H1 (cell line): ENCODE measurements at regions not wholly inside any gene's neighbourhood (a gene's known extent, or its start where the extent isn't known, plus 50 kb on each side); places are given as distances from the start of the nearest gene placed in this dataset.

ENCODE experiments used
- CTCF ChIA-PET: fragments of 300-600 bp; sonication (Branson Sonifier 250); formaldehyde crosslinking; loops from one replicate; lab custom pipeline; 2021; ENCODE audit not compliant: partially characterized antibody; lab: Charles Lee
- POLR2A ChIA-PET: fragments of 300-600 bp; sonication (Branson Sonifier 250); formaldehyde crosslinking; loops from one replicate; lab custom pipeline; 2021; ENCODE audit warnings: inconsistent platforms; ENCODE audit not compliant: partially characterized antibody; lab: Charles Lee
- DNase-seq, 2 experiments: peaks; one replicate each; pipeline versions ENCODE4 v3.0.0 to v3.0.0-alpha.2; 2010 to 2022; ENCODE audit warnings: low spot score in 2 of 2, low read depth in 1 of 2, mixed read lengths in 1 of 2
- FAIRE-seq: peaks from 2 replicates; lab custom pipeline; 2011; peaks lifted over from hg19 to GRCh38; lab: Jason Lieb, UNC
- H2AFZ ChIP-seq: 2 replicates; pipeline ENCODE4 v1.8.1; 2012; ENCODE audit warnings: low read length, inconsistent platforms
- H2AK5ac ChIP-seq: 2 replicates; pipeline ENCODE4 v1.6.1; 2013; ENCODE audit warnings: low read depth, low read length
- H2BK120ac ChIP-seq: replicated peaks from 2 replicates; pipeline ENCODE3; 2013; ENCODE audit warnings: low read depth, low read length, inconsistent platforms
- H2BK12ac ChIP-seq: 2 replicates; pipeline ENCODE4 v1.6.1; 2013; ENCODE audit warnings: low read depth, low read length
- H2BK15ac ChIP-seq: 2 replicates; pipeline ENCODE4 v1.6.1; 2013; ENCODE audit warnings: low read length
- H2BK20ac ChIP-seq: 2 replicates; pipeline ENCODE4 v1.6.1; 2013; ENCODE audit warnings: low read length
- H2BK5ac ChIP-seq: 2 replicates; pipeline ENCODE4 v1.6.1; 2013; ENCODE audit warnings: low read depth, low read length
- H3K14ac ChIP-seq: 2 replicates; pipeline ENCODE4 v1.6.1; 2013; ENCODE audit warnings: inconsistent platforms; ENCODE audit not compliant: insufficient read length
- H3K18ac ChIP-seq: 2 replicates; pipeline ENCODE4 v1.6.1; 2013; ENCODE audit warnings: low read length; ENCODE audit errors: extremely low read depth
- H3K23ac ChIP-seq: 2 replicates; pipeline ENCODE4 v1.6.1; 2013; ENCODE audit warnings: inconsistent platforms; ENCODE audit not compliant: insufficient read length
- H3K23me2 ChIP-seq: 2 replicates; pipeline ENCODE4 v1.6.1; 2013; ENCODE audit warnings: low read depth, low read length
- H3K27ac ChIP-seq: 2 replicates; pipeline ENCODE4 v1.6.1; 2011; ENCODE audit warnings: low read depth, low read length, inconsistent platforms
- H3K27me3 ChIP-seq, 4 experiments: replicated peaks in 1 of 4; 1 replicate in 1 of 4; 2 replicates in 3 of 4; pipeline versions ENCODE4 v1.6.1 to v1.8.1; 2011 to 2013; ENCODE audit warnings: low read length in 3 of 4, mild to moderate bottlenecking in 3 of 4, inconsistent platforms in 2 of 4, mixed read lengths in 2 of 4, moderate library complexity in 1 of 4; ENCODE audit not compliant: control insufficient read depth in 3 of 4, insufficient read depth in 3 of 4; ENCODE audit errors: extremely low read depth in 1 of 4
- H3K36me3 ChIP-seq, 4 experiments: 2 replicates each; pipeline versions ENCODE4 v1.6.1 to v1.8.1; 2011 to 2013; ENCODE audit warnings: mild to moderate bottlenecking in 4 of 4, low read length in 3 of 4, moderate library complexity in 2 of 4, control low read depth in 1 of 4, inconsistent platforms in 1 of 4; ENCODE audit not compliant: insufficient read depth in 4 of 4, control insufficient read depth in 2 of 4
- H3K4ac ChIP-seq: replicated peaks from 2 replicates; pipeline ENCODE3; 2013; ENCODE audit warnings: low read length, low read depth, mixed read lengths, inconsistent platforms; ENCODE audit not compliant: insufficient read length
- H3K4me1 ChIP-seq, 4 experiments: replicated peaks in 1 of 4; 1 replicate in 1 of 4; 2 replicates in 3 of 4; pipeline versions ENCODE4 v1.6.1 to v1.8.1; 2011 to 2013; ENCODE audit warnings: low read length in 3 of 4, inconsistent platforms in 2 of 4, mixed read lengths in 1 of 4; ENCODE audit not compliant: insufficient read depth in 4 of 4, control insufficient read depth in 3 of 4
- H3K4me2 ChIP-seq, 2 experiments: 2 replicates each; pipeline versions ENCODE4 v1.6.1 to v1.8.1; 2011 to 2013; ENCODE audit warnings: low read depth in 2 of 2, low read length in 2 of 2, control low read depth in 1 of 2, inconsistent platforms in 1 of 2, mild to moderate bottlenecking in 1 of 2; ENCODE audit not compliant: insufficient read depth in 1 of 2
- H3K4me3 ChIP-seq, 4 experiments: fragments of 200-600, 300-600 bp in 1 of 4; sonication (generic), shearing (Covaris generic), sonication (Bioruptor Twin) in 1 of 4; 2 replicates each; pipeline versions ENCODE4 v1.5.1 to v1.8.1; 2011 to 2016; ENCODE audit warnings: low read length in 4 of 4, low read depth in 3 of 4, control low read depth in 2 of 4, inconsistent platforms in 2 of 4, mild to moderate bottlenecking in 2 of 4, mixed read lengths in 1 of 4, moderate library complexity in 1 of 4; ENCODE audit not compliant: insufficient read depth in 2 of 4; ENCODE audit errors: extremely low read depth in 1 of 4
- H3K56ac ChIP-seq: replicated peaks from 2 replicates; pipeline ENCODE3; 2013; ENCODE audit warnings: low read depth, mild to moderate bottlenecking, mixed read lengths, low read length, inconsistent platforms; ENCODE audit not compliant: insufficient read length
- H3K79me1 ChIP-seq: 2 replicates; pipeline ENCODE4 v1.6.1; 2013; ENCODE audit warnings: low read depth, low read length, control low read depth
- H3K79me2 ChIP-seq, 2 experiments: 2 replicates each; pipeline versions ENCODE4 v1.6.1 to v1.8.1; 2012 to 2013; ENCODE audit warnings: low read length in 2 of 2, mild to moderate bottlenecking in 2 of 2, inconsistent platforms in 1 of 2; ENCODE audit not compliant: insufficient read depth in 2 of 2, control insufficient read depth in 1 of 2
- H3K9ac ChIP-seq, 4 experiments: replicated peaks in 1 of 4; 1 replicate in 1 of 4; 2 replicates in 3 of 4; pipeline versions ENCODE4 v1.6.1 to v1.8.1; 2011 to 2013; ENCODE audit warnings: low read depth in 3 of 4, low read length in 3 of 4, control low read depth in 2 of 4, mild to moderate bottlenecking in 2 of 4, moderate library complexity in 2 of 4, inconsistent platforms in 1 of 4; ENCODE audit errors: extremely low read depth in 1 of 4
- H3K9me3 ChIP-seq, 2 experiments: 2 replicates each; pipeline versions ENCODE4 v1.6.1 to v1.8.1; 2012 to 2013; ENCODE audit warnings: mild to moderate bottlenecking in 2 of 2, moderate library complexity in 2 of 2, control low read depth in 1 of 2, inconsistent platforms in 1 of 2, low read depth in 1 of 2, low read length in 1 of 2, mixed read lengths in 1 of 2; ENCODE audit not compliant: insufficient read depth in 2 of 2
- H4K20me1 ChIP-seq, 2 experiments: replicated peaks in 1 of 2; 2 replicates each; pipeline versions ENCODE3 to v1.8.1; 2011 to 2013; ENCODE audit warnings: inconsistent platforms in 2 of 2, low read length in 2 of 2, mild to moderate bottlenecking in 1 of 2; ENCODE audit not compliant: insufficient read depth in 2 of 2, control insufficient read depth in 1 of 2
- H4K5ac ChIP-seq: 2 replicates; pipeline ENCODE4 v1.6.1; 2013; ENCODE audit warnings: low read length, low read depth, mixed read lengths, inconsistent platforms; ENCODE audit not compliant: insufficient read length
- H4K8ac ChIP-seq: 2 replicates; pipeline ENCODE4 v1.8.0; 2013; ENCODE audit warnings: mild to moderate bottlenecking, moderate library complexity, low read length, inconsistent platforms; ENCODE audit not compliant: insufficient read depth; ENCODE audit errors: extremely low read depth
- H4K91ac ChIP-seq: replicated peaks from 2 replicates; pipeline ENCODE3; 2013; ENCODE audit warnings: low read length, mixed read lengths, inconsistent platforms; ENCODE audit not compliant: insufficient read length
- TBP ChIP-seq: IDR thresholded peaks from 2 replicates; pipeline ENCODE4 v1.6.1; 2011; ENCODE audit warnings: low read depth, low read length, improper control_type of control experiment
- WGBS, 2 experiments: shearing (Covaris generic) in 1 of 2; methylation state at CpG; one replicate each; pipeline versions ENCODE4 v1.1.6 to v1.1.7; 2013 to 2015; ENCODE audit warnings: low lambda C conversion rate in 2 of 2, mixed read lengths in 2 of 2, inconsistent platforms in 1 of 2, low coverage in 1 of 2, missing lambda C conversion rate in 1 of 2; ENCODE audit not compliant: insufficient replicate concordance in 2 of 2, insufficient coverage in 1 of 2, insufficient read length in 1 of 2; ENCODE audit errors: extremely low coverage in 1 of 2, missing lambda C conversion rate in 1 of 2; 5-methylcytosine and 5-hydroxymethylcytosine counted together

- POLR2A ChIA-PET, result no interaction called here
Measured at GRCh38 chr5:120124031-120124430, 340.1 kb upstream of the PRR16 start.

More at GRCh38 chr5:120124031-120124430, 340.1 kb upstream of the PRR16 start:
- Histone ChIP-seq H3K23ac (no peak overlapping the region), H3K9ac (no peak overlapping the region), H3K79me1 (no peaks in the 10 kb centered on the region), H4K20me1 (no peaks in the 10 kb centered on the region), H3K4ac (no peak overlapping the region), H3K14ac (no peak overlapping the region), H2BK5ac (no peak overlapping the region), H3K9me3 (no peaks in the 10 kb centered on the region), H2AK5ac (no peak overlapping the region), H2AFZ (no peak overlapping the region), H3K4me1 (no peaks in the 10 kb centered on the region), H2BK12ac (no peak overlapping the region), H3K4me2 (no peak overlapping the region), H3K23me2 (no peaks in the 10 kb centered on the region), H3K27me3 (no peaks in the 10 kb centered on the region), H3K56ac (no peak overlapping the region), H2BK20ac (no peak overlapping the region), H3K27ac (no peak overlapping the region), H4K8ac (no peak overlapping the region), H3K36me3 (no peaks in the 10 kb centered on the region), H3K4me3 (no peak overlapping the region), H3K79me2 (no peaks in the 10 kb centered on the region), H3K18ac (no peak overlapping the region), H4K5ac (no peak overlapping the region), H4K91ac (no peak overlapping the region), H2BK15ac (no peak overlapping the region), H2BK120ac (no peak overlapping the region)
- FAIRE-seq, result no peak
- TF ChIP-seq TBP, result no peak
- CTCF ChIA-PET, result interaction anchor here (0.7 kb wide), 1 partner anchor 11 kb away, joined by 5 read pairs; no protein-coding TSS in a partner anchor
- no peak for DNase-seq
- WGBS, 2 experiments, result 92% methylated on average over 1 of the region's 1 CpG; no CpG with 5 or more reads in 1 of the 2 experiments
